Erythroblast (primary cell): ENCODE measurements at regions not wholly inside any gene's neighbourhood (a gene's known extent, or its start where the extent isn't known, plus 50 kb on each side); places are given as distances from the start of the nearest gene placed in this dataset.

Experiments
- GATA1 ChIP-seq: IDR thresholded peaks from 2 replicates; pipeline ENCODE4 v1.6.1; 2011; ENCODE audit warnings: low read depth, mild to moderate bottlenecking, control low read depth, low read length, moderate library complexity
- POLR2A ChIP-seq: IDR thresholded peaks from 2 replicates; pipeline ENCODE4 v1.6.1; 2011; ENCODE audit warnings: mild to moderate bottlenecking, low read length

- TF ChIP-seq POLR2A = no peak
- TF ChIP-seq GATA1 = no peak
Measured at GRCh38 chr16:8187782-8188372, 402.4 kb downstream of the TMEM114 start.
